ENCODE measurements at regions not wholly inside any gene's neighbourhood (a gene's known extent, or its start where the extent isn't known, plus 50 kb on each side); places are given as distances from the start of the nearest gene placed in this dataset.

DNA sequence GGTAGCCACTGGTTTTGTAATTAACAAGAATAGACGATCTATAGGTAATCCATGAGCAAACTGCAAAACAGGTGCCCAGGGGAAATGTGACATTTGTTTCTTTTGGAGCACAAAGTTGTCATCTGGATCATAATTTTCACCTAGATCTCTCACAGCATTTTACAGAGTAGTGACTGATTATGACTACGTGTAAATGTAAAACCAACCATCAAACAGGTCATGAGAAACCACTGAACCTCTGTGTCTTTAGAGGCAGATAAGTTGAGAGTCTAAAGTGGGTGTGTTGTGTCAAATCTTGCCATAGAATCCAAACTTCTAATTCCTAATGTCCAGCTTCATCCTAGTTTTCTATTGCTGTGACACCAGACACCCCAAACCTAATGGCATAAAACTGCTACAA lies 648.1 kb downstream of the MID1IP1 start:
- DNase-seq = no peak
- intact Hi-C loops (cut with DNase I) = no loop called here
- TF ChIP-seq, protein P1, sequence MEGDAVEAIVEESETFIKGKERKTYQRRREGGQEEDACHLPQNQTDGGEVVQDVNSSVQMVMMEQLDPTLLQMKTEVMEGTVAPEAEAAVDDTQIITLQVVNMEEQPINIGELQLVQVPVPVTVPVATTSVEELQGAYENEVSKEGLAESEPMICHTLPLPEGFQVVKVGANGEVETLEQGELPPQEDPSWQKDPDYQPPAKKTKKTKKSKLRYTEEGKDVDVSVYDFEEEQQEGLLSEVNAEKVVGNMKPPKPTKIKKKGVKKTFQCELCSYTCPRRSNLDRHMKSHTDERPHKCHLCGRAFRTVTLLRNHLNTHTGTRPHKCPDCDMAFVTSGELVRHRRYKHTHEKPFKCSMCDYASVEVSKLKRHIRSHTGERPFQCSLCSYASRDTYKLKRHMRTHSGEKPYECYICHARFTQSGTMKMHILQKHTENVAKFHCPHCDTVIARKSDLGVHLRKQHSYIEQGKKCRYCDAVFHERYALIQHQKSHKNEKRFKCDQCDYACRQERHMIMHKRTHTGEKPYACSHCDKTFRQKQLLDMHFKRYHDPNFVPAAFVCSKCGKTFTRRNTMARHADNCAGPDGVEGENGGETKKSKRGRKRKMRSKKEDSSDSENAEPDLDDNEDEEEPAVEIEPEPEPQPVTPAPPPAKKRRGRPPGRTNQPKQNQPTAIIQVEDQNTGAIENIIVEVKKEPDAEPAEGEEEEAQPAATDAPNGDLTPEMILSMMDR (IDR thresholded peaks at IDR 0.05) = no peak
- TF ChIP-seq POLR2A (IDR thresholded peaks at IDR 0.05) = no peak
- Histone ChIP-seq H3K36me3 (no peaks in the 10 kb centered on the region), H3K4me1 (no peaks in the 10 kb centered on the region), H3K27me3 (no peaks in the 10 kb centered on the region), H3K9me3 (no peaks in the 10 kb centered on the region), H3K4me3 (replicated peaks in 1 of 3) (no peak overlapping the region), H3K27ac (no peak overlapping the region)
- WGBS, 2 donors = 91 to 100% methylated on average over 2 of the region's 2 CpGs

GRCh38 chrX:39450234-39450977 lies 647.4 kb downstream of the BCOR start:
- intact Hi-C loops (cut with DNase I) = no loop called here
- no peak for DNase-seq
- Histone ChIP-seq H3K4me1 (no peaks in the 10 kb centered on the region), H3K36me3 (no peaks in the 10 kb centered on the region), H3K4me3 (replicated peaks in 1 of 3) (no peak overlapping the region), H3K27me3 (no peaks in the 10 kb centered on the region), H3K27ac (no peak overlapping the region), H3K9me3 (no peaks in the 10 kb centered on the region)
- no peak for TF ChIP-seq POLR2A (IDR thresholded peaks at IDR 0.05)
- TF ChIP-seq, protein P1 (IDR thresholded peaks at IDR 0.05) = no peak
- WGBS, 2 donors = 56 to 63% methylated on average over 11 of the region's 11 CpGs

DNA sequence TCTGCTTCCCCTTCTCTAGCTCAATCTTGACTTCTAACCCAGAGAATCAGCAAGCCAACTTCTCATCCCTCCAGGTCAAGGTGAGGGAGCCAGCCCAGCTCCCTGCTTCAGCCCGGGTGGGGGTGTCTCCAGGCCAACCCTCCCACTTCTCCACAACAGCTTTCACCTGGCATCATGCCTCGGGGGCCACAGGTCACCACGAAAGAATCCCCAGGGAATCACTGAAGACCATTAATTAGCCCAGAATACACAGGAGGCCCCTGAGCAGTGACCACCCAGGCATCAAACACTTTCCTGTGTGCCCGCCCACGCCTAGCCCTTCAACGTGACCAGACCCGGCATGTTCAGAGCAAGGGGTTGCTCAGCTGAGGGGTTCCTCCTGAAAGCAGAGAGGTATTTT lies 646.7 kb downstream of the BCOR start:
- Histone ChIP-seq H3K4me3 (replicated peaks in 1 of 3) (no peak overlapping the region), H3K9me3 (no peaks in the 10 kb centered on the region), H3K27ac (no peak overlapping the region), H3K36me3 (no peaks in the 10 kb centered on the region), H3K4me1 (no peaks in the 10 kb centered on the region), H3K27me3 (no peaks in the 10 kb centered on the region)
- intact Hi-C loops (cut with DNase I) = no loop called here
- no peak for DNase-seq
- 63 to 64% methylated on average over 7 of the region's 7 CpGs for WGBS, 2 donors
- TF ChIP-seq POLR2A (IDR thresholded peaks at IDR 0.05) = no peak
- TF ChIP-seq, protein P1 (IDR thresholded peaks at IDR 0.05) = no peak

GRCh38 chrX:39452401-39452800 lies 645.4 kb downstream of the BCOR start:
- TF ChIP-seq, protein P1 (IDR thresholded peaks at IDR 0.05) = no peak
- no peak for TF ChIP-seq POLR2A (IDR thresholded peaks at IDR 0.05)
- Histone ChIP-seq H3K4me3 (replicated peaks in 1 of 3) (no peak overlapping the region), H3K4me1 (peaks cover 0 to 2% of the 10 kb centered on the region in 2 donors), H3K36me3 (no peaks in the 10 kb centered on the region), H3K27ac (no peak overlapping the region), H3K9me3 (no peaks in the 10 kb centered on the region), H3K27me3 (no peaks in the 10 kb centered on the region)
- intact Hi-C loops (cut with DNase I) = no loop called here
- no peak for DNase-seq
- WGBS, 2 donors = 69 to 80% methylated on average over 1 to 4 of the region's 4 CpGs

- Histone ChIP-seq H3K4me1 (peaks cover 0 to 4% of the 10 kb centered on the region in 2 donors), H3K9me3 (no peaks in the 10 kb centered on the region), H3K27ac (no peak overlapping the region), H3K4me3 (replicated peaks in 1 of 3) (no peak overlapping the region), H3K27me3 (no peaks in the 10 kb centered on the region), H3K36me3 (no peaks in the 10 kb centered on the region)
- TF ChIP-seq, protein P1 (IDR thresholded peaks at IDR 0.05) = no peak
- TF ChIP-seq POLR2A (IDR thresholded peaks at IDR 0.05) = no peak
- WGBS, 2 donors = 66 to 83% methylated on average over 1 to 3 of the region's 5 CpGs
- DNase-seq = no peak
- intact Hi-C loops (cut with DNase I) = no loop called here
Observed at GRCh38 chrX:39453889-39454621, 643.7 kb downstream of the BCOR start.

All from thyroid gland (tissue), 4 donors.